Nephron (organoid): ENCODE measurements at regions not wholly inside any gene's neighbourhood (a gene's known extent, or its start where the extent isn't known, plus 50 kb on each side); places are given as distances from the start of the nearest gene placed in this dataset.
A peak's percentile ranks its signal among the peaks of the same experiment; 100 is the strongest.

ENCODE experiments used
- H3K27ac Mint-ChIP-seq, 3 experiments: 2 replicates each; pipeline ENCODE4 v1.8.0; 2020; ENCODE audit warnings: mixed read lengths in 3 of 3, mild to moderate bottlenecking in 2 of 3, moderate library complexity in 1 of 3
- H3K27me3 Mint-ChIP-seq: 2 replicates; pipeline ENCODE4 v1.8.0; 2021; ENCODE audit warnings: low read depth, mild to moderate bottlenecking, moderate library complexity, mixed read lengths
- H3K36me3 Mint-ChIP-seq: 2 replicates; pipeline ENCODE4 v1.8.0; 2020; ENCODE audit warnings: low read depth, mixed read lengths
- H3K4me1 Mint-ChIP-seq: 2 replicates; pipeline ENCODE4 v1.8.0; 2020; ENCODE audit warnings: mixed read lengths
- H3K4me3 Mint-ChIP-seq, 3 experiments: 2 replicates each; pipeline ENCODE4 v1.8.0; 2020; ENCODE audit warnings: mild to moderate bottlenecking in 3 of 3, mixed read lengths in 3 of 3, moderate library complexity in 2 of 3
- H3K9me3 Mint-ChIP-seq: 2 replicates; pipeline ENCODE4 v1.8.0; 2020; ENCODE audit warnings: mixed read lengths
- CTCF ChIP-seq, 3 experiments: fragments of 200-600 bp; sonication (generic); IDR thresholded peaks; one replicate each; pipeline ENCODE4 v1.5.0; 2021; ENCODE audit warnings: antibody characterized with exemption in 3 of 3; ENCODE audit not compliant: unreplicated experiment in 3 of 3

GRCh38 chr20:21832442-21833385 is 127.2 kb downstream of the PAX1 start:
- Mint-ChIP-seq H3K9me3 (no peaks in the 10 kb centered on the region), H3K4me1 (peaks cover 22% of the 10 kb centered on the region), H3K4me3 (no peak overlapping the region), H3K27me3 (no peaks in the 10 kb centered on the region), H3K27ac (peak overlapping the region in 2 of 3 experiments; percentile 16 to 53), H3K36me3 (no peaks in the 10 kb centered on the region)
- TF ChIP-seq CTCF (IDR thresholded peaks at IDR 0.05; ENCODE audit: unreplicated experiment in 3 of 3) = no peak

- TF ChIP-seq CTCF (IDR thresholded peaks at IDR 0.05; ENCODE audit: unreplicated experiment in 3 of 3) = no peak
- no peaks in the 10 kb centered on the region for H3K36me3 Mint-ChIP-seq
- no peaks in the 10 kb centered on the region for H3K27me3 Mint-ChIP-seq
- H3K27ac Mint-ChIP-seq = no peak overlapping the region
- H3K9me3 Mint-ChIP-seq = no peaks in the 10 kb centered on the region
- H3K4me1 Mint-ChIP-seq = peaks cover 5% of the 10 kb centered on the region
- no peak overlapping the region for H3K4me3 Mint-ChIP-seq
These were observed 121.5 kb downstream of the PAX1 start for GRCh38 chr20:21826976-21827375.

- H3K4me3 Mint-ChIP-seq = no peak overlapping the region
- no peaks in the 10 kb centered on the region for H3K36me3 Mint-ChIP-seq
- TF ChIP-seq CTCF (IDR thresholded peaks at IDR 0.05; ENCODE audit: unreplicated experiment in 3 of 3) = no peak
- no peaks in the 10 kb centered on the region for H3K4me1 Mint-ChIP-seq
- H3K27ac Mint-ChIP-seq = no peak overlapping the region
- no peaks in the 10 kb centered on the region for H3K27me3 Mint-ChIP-seq
- no peaks in the 10 kb centered on the region for H3K9me3 Mint-ChIP-seq
These were observed 115.9 kb downstream of the PAX1 start for GRCh38 chr20:21821358-21821757.

- Mint-ChIP-seq H3K27ac (no peak overlapping the region), H3K27me3 (no peaks in the 10 kb centered on the region), H3K36me3 (no peaks in the 10 kb centered on the region), H3K4me3 (no peak overlapping the region), H3K4me1 (no peaks in the 10 kb centered on the region), H3K9me3 (no peaks in the 10 kb centered on the region)
- TF ChIP-seq CTCF (IDR thresholded peaks at IDR 0.05; ENCODE audit: unreplicated experiment in 3 of 3) = no peak
These were observed 115.2 kb downstream of the PAX1 start for GRCh38 chr20:21820688-21821087.

GRCh38 chr20:21820045-21820444 is 114.6 kb downstream of the PAX1 start:
- H3K9me3 Mint-ChIP-seq = no peaks in the 10 kb centered on the region
- no peak overlapping the region for H3K4me3 Mint-ChIP-seq
- no peaks in the 10 kb centered on the region for H3K36me3 Mint-ChIP-seq
- H3K4me1 Mint-ChIP-seq = no peaks in the 10 kb centered on the region
- TF ChIP-seq CTCF (IDR thresholded peaks at IDR 0.05; ENCODE audit: unreplicated experiment in 3 of 3) = no peak
- H3K27me3 Mint-ChIP-seq = no peaks in the 10 kb centered on the region
- H3K27ac Mint-ChIP-seq = no peak overlapping the region

GRCh38 chr20:21812379-21812778 is 106.9 kb downstream of the PAX1 start:
- H3K27ac Mint-ChIP-seq = no peak overlapping the region
- peaks cover 7% of the 10 kb centered on the region for H3K9me3 Mint-ChIP-seq
- no peak for TF ChIP-seq CTCF (IDR thresholded peaks at IDR 0.05; ENCODE audit: unreplicated experiment in 3 of 3)
- H3K36me3 Mint-ChIP-seq = peaks cover 3% of the 10 kb centered on the region
- no peak overlapping the region for H3K4me3 Mint-ChIP-seq
- H3K4me1 Mint-ChIP-seq = no peaks in the 10 kb centered on the region
- H3K27me3 Mint-ChIP-seq = peaks cover 19% of the 10 kb centered on the region
